BJ (cell line): ENCODE measurements at regions not wholly inside any gene's neighbourhood (a gene's known extent, or its start where the extent isn't known, plus 50 kb on each side); places are given as distances from the start of the nearest gene placed in this dataset.

ENCODE experiments used
- CTCF ChIA-PET: fragments of 350-600 bp; formaldehyde crosslinking; extraction: SDS; loops from one replicate; lab custom pipeline; 2021; ENCODE audit warnings: antibody characterized with exemption, inconsistent platforms; lab: Yijun Ruan, JAX
- POLR2A ChIA-PET: fragments of 300-600 bp; sonication (Branson Sonifier 250); formaldehyde crosslinking; extraction: SDS; loops from one replicate; lab custom pipeline; 2021; ENCODE audit warnings: antibody characterized with exemption; lab: Charles Lee
- DNase-seq: peaks from one replicate; pipeline ENCODE4 v3.0.0-alpha.2; 2011; ENCODE audit warnings: low read depth
- H3K27me3 ChIP-seq: 2 replicates; pipeline ENCODE4 v1.6.0; 2011; ENCODE audit warnings: low read length; ENCODE audit not compliant: control insufficient read depth, insufficient read depth
- H3K36me3 ChIP-seq: 2 replicates; pipeline ENCODE4 v1.5.1; 2011; ENCODE audit warnings: low read length; ENCODE audit not compliant: control insufficient read depth, insufficient read depth
- H3K4me3 ChIP-seq: 2 replicates; pipeline ENCODE4 v1.5.1; 2011; ENCODE audit warnings: low read depth, mild to moderate bottlenecking, control low read depth, low read length
- CTCF ChIP-seq: IDR thresholded peaks from 2 replicates; pipeline ENCODE4 v1.5.1; 2011; ENCODE audit warnings: low read depth, mild to moderate bottlenecking, control low read depth, inconsistent platforms, low read length, moderate library complexity; ENCODE audit not compliant: insufficient read depth

GRCh38 chr17:31746884-31747495, 112.1 kb downstream of the COPRS start:
- TF ChIP-seq CTCF, result no peak
- H3K4me3 ChIP-seq, result no peak overlapping the region
- POLR2A ChIA-PET, result no interaction called here
- no peak for DNase-seq
- no peaks in the 10 kb centered on the region for H3K36me3 ChIP-seq
- CTCF ChIA-PET, result interaction anchor here (1.0 to 1.2 kb wide), 3 partner anchors 8 to 82 kb away, joined by 3 to 4 read pairs (median 3); no protein-coding TSS in a partner anchor
- H3K27me3 ChIP-seq, result no peaks in the 10 kb centered on the region

DNA sequence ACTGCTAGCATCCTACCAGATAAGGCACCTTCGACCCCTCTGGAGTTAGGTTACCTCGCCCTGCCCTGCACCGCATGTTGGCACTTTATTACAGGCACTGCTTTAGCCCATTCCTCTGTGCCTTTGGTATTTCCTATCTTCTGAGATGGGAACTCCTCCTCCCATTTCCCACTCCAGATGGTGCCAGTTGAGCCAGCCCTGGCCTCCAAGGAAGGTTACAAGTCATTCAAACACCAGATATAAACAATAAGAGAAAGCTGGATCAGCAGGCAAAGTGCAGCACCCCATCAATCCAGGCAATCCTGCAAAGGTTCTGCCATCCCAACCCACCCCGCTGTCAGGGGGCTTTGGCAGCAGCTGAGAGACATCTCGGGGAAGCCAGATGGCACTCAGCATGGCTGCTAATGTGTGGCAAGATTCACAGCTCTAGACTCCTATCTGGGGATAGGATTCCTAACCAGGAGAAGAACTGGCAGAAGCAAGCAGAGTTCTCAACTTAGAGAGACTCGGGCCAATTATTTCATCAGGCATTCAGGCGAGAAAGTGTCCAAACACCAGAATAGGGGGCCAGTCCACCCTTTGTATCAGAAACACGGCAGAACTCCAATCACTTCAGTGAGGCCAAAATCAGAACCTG, 113.0 kb downstream of the COPRS start:
- no peak for TF ChIP-seq CTCF
- no peaks in the 10 kb centered on the region for H3K36me3 ChIP-seq
- CTCF ChIA-PET, result interaction anchor here (1.0 to 1.2 kb wide), 3 partner anchors 9 to 83 kb away, joined by 3 to 4 read pairs (median 3); no protein-coding TSS in a partner anchor
- H3K4me3 ChIP-seq, result no peak overlapping the region
- DNase-seq, result no peak
- H3K27me3 ChIP-seq, result no peaks in the 10 kb centered on the region
- POLR2A ChIA-PET, result no interaction called here

- no peak for DNase-seq
- ChIA-PET POLR2A (no interaction called here), CTCF (interaction anchor here (1.1 to 1.7 kb wide), 2 partner anchors 10 to 98 kb away, joined by 3 to 9 read pairs; no protein-coding TSS in a partner anchor)
- Histone ChIP-seq H3K4me3 (no peak overlapping the region), H3K27me3 (no peaks in the 10 kb centered on the region), H3K36me3 (no peaks in the 10 kb centered on the region)
- TF ChIP-seq CTCF, result no peak
Measured at GRCh38 chr17:31744511-31744951, 114.5 kb downstream of the COPRS start.

DNA sequence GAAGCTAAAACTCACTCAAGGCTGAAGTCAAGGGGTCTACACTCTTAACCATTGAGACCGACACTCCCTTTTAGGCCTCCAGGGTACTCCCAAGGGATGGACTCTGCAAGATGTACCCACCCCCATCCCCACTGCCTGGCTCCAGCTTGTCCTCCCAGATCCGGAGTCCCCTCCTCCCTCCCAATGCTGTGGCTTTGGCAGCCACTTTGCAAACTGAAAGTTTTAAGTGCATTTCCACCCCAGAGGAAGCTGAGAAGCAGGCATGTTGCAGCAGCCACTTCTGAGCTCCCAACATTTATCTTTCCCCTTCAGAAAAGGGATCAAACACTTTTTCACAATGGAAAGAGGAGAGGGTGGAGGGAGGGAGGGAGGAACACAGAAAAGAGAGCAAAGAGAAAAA, 115.2 kb downstream of the COPRS start:
- POLR2A ChIA-PET, result no interaction called here
- Histone ChIP-seq H3K4me3 (no peak overlapping the region), H3K27me3 (no peaks in the 10 kb centered on the region), H3K36me3 (no peaks in the 10 kb centered on the region)
- no peak for DNase-seq
- no peak for TF ChIP-seq CTCF
- CTCF ChIA-PET, result interaction anchor here (0.7 to 1.7 kb wide), 4 partner anchors 11 to 186 kb away, joined by 3 to 9 read pairs (median 3); no protein-coding TSS in a partner anchor

DNA sequence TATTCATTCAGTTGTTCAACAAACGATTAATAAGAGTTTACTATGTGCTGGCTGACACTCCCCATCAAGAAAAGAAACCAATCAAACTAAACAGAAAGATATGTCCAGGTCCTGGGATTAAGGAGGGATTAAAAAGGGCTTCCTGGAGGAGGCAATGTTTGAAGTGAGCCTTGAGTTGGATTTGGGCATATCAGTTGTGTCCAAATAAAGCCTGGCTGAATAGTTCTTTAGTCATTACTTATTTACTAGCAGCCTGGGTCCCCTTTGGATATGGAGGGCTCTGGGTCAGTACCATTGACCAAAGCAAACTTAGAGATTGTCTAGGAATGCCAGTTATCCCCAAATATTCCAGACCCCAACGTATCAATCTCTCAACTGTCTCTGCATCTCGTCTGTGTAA, 117.7 kb downstream of the COPRS start:
- H3K27me3 ChIP-seq, result no peaks in the 10 kb centered on the region
- DNase-seq, result no peak
- CTCF ChIA-PET, result interaction anchor here (0.6 to 2.0 kb wide), 4 partner anchors 84 to 207 kb away, joined by 3 to 10 read pairs (median 4); no protein-coding TSS in a partner anchor
- no peak for TF ChIP-seq CTCF
- POLR2A ChIA-PET, result no interaction called here
- H3K36me3 ChIP-seq, result no peaks in the 10 kb centered on the region
- no peak overlapping the region for H3K4me3 ChIP-seq
